ENCODE measurements at regions not wholly inside any gene's neighbourhood (a gene's known extent, or its start where the extent isn't known, plus 50 kb on each side); places are given as distances from the start of the nearest gene placed in this dataset.

DNA sequence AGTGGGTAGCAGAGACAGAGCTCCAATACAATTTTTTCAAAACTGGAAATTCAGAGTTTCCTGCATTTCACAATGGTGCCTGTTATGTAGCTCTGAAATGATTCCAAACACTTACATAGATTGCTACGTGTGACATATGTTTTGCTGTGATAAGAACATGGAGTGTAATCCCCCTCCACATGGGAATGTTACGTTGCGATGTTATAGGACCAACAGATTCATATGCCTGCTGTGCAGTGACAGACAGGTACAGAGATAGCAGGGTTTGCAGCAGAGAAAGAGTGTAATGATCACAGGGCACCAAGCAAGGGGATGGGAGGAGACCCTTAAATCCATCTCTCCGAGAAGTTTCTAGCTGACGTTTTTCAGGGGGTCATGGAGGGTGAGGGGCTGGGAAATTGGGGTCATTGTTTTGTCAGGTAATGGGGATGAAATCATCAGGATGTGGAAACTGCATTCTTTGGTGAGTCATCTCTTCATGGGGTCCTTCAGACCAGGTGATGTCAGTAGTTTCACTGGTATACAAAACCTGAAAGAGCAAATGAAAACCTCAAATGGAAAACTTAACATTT lies 76.6 kb upstream of the OSBPL8 start:
- Histone ChIP-seq H3K79me2 (ENCODE audit: low read depth) (no peaks in the 10 kb centered on the region), H3K36me3 (no peaks in the 10 kb centered on the region), H3K4me1 (peaks cover 16% of the 10 kb centered on the region), H3K4me3 (no peak overlapping the region), H3K4me2 (no peak overlapping the region), H3K9me3 (ENCODE audit: low read depth) (no peaks in the 10 kb centered on the region), H3K9ac (no peak overlapping the region), H4K20me1 (ENCODE audit: low read depth) (no peaks in the 10 kb centered on the region), H2AFZ (replicated peaks) (peak overlapping the region; percentile 9), H3F3A (ENCODE audit: low read depth) (no peaks in the 10 kb centered on the region), H3K27ac (no peak overlapping the region), H3K27me3 (no peaks in the 10 kb centered on the region)
- Mint-ChIP-seq H3K27ac (no peak overlapping the region), H3K4me3 (no peak overlapping the region), H3K36me3 (no peaks in the 10 kb centered on the region), H3K9me3 (no peaks in the 10 kb centered on the region), H3K27me3 (ENCODE audit: insufficient read depth, low read depth) (peaks cover 2% of the 10 kb centered on the region), H3K4me1 (peaks cover 20% of the 10 kb centered on the region)
- TF ChIP-seq, protein P1, sequence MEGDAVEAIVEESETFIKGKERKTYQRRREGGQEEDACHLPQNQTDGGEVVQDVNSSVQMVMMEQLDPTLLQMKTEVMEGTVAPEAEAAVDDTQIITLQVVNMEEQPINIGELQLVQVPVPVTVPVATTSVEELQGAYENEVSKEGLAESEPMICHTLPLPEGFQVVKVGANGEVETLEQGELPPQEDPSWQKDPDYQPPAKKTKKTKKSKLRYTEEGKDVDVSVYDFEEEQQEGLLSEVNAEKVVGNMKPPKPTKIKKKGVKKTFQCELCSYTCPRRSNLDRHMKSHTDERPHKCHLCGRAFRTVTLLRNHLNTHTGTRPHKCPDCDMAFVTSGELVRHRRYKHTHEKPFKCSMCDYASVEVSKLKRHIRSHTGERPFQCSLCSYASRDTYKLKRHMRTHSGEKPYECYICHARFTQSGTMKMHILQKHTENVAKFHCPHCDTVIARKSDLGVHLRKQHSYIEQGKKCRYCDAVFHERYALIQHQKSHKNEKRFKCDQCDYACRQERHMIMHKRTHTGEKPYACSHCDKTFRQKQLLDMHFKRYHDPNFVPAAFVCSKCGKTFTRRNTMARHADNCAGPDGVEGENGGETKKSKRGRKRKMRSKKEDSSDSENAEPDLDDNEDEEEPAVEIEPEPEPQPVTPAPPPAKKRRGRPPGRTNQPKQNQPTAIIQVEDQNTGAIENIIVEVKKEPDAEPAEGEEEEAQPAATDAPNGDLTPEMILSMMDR (IDR thresholded peaks at IDR 0.05), result no peak
- no peak for TF ChIP-seq EZH2 (IDR thresholded peaks at IDR 0.05)
- no peak for TF ChIP-seq EZH2phosphoT487 (IDR thresholded peaks at IDR 0.05)
- DNase-seq (ENCODE audit: low spot score), result no peak

GRCh38 chr12:76637807-76638206 lies 78.2 kb upstream of the OSBPL8 start:
- peaks cover 4% of the 10 kb centered on the region for H3K27me3 Mint-ChIP-seq (ENCODE audit: insufficient read depth, low read depth)
- Histone ChIP-seq H3K79me2 (ENCODE audit: low read depth) (no peaks in the 10 kb centered on the region), H3K27ac (no peak overlapping the region)

GRCh38 chr12:76639646-76640045 lies 80.1 kb upstream of the OSBPL8 start:
- Mint-ChIP-seq H3K27me3 (ENCODE audit: insufficient read depth, low read depth) (peaks cover 4% of the 10 kb centered on the region), H3K9me3 (no peaks in the 10 kb centered on the region), H3K4me3 (no peak overlapping the region), H3K4me1 (peaks cover 4% of the 10 kb centered on the region), H3K27ac (no peak overlapping the region), H3K36me3 (no peaks in the 10 kb centered on the region)
- no peak overlapping the region for H3K9ac ChIP-seq
- no peak overlapping the region for H3K27ac ChIP-seq
- no peaks in the 10 kb centered on the region for H3K79me2 ChIP-seq (ENCODE audit: low read depth)
- no peak for TF ChIP-seq EZH2phosphoT487 (IDR thresholded peaks at IDR 0.05)
- TF ChIP-seq EZH2 (IDR thresholded peaks at IDR 0.05), result no peak
- TF ChIP-seq, protein P1 (IDR thresholded peaks at IDR 0.05), result no peak
- H4K20me1 ChIP-seq (ENCODE audit: low read depth), result no peaks in the 10 kb centered on the region
- no peak overlapping the region for H3K4me3 ChIP-seq
- H3F3A ChIP-seq (ENCODE audit: low read depth), result no peaks in the 10 kb centered on the region
- no peaks in the 10 kb centered on the region for H3K27me3 ChIP-seq
- no peak overlapping the region for H2AFZ ChIP-seq (replicated peaks)
- H3K4me1 ChIP-seq, result peaks cover 2% of the 10 kb centered on the region
- H3K36me3 ChIP-seq, result no peaks in the 10 kb centered on the region
- DNase-seq (ENCODE audit: low spot score), result no peak
- H3K9me3 ChIP-seq (ENCODE audit: low read depth), result no peaks in the 10 kb centered on the region
- no peak overlapping the region for H3K4me2 ChIP-seq

More at GRCh38 chr12:76637807-76638206, 78.2 kb upstream of the OSBPL8 start:
- no peak overlapping the region for H3K4me2 ChIP-seq
- H3K9me3 ChIP-seq (ENCODE audit: low read depth), result no peaks in the 10 kb centered on the region
- no peaks in the 10 kb centered on the region for H3K27me3 ChIP-seq
- no peak for DNase-seq (ENCODE audit: low spot score)
- H3F3A ChIP-seq (ENCODE audit: low read depth), result no peaks in the 10 kb centered on the region
- Mint-ChIP-seq H3K4me1 (peaks cover 20% of the 10 kb centered on the region), H3K36me3 (no peaks in the 10 kb centered on the region), H3K9me3 (no peaks in the 10 kb centered on the region), H3K27ac (no peak overlapping the region), H3K4me3 (no peak overlapping the region)
- H2AFZ ChIP-seq (replicated peaks), result no peak overlapping the region
- no peak overlapping the region for H3K4me3 ChIP-seq
- no peaks in the 10 kb centered on the region for H4K20me1 ChIP-seq (ENCODE audit: low read depth)
- TF ChIP-seq, protein P1 (IDR thresholded peaks at IDR 0.05), result no peak
- TF ChIP-seq EZH2 (IDR thresholded peaks at IDR 0.05) (no peak), EZH2phosphoT487 (IDR thresholded peaks at IDR 0.05) (no peak)
- H3K9ac ChIP-seq, result no peak overlapping the region
- peaks cover 16% of the 10 kb centered on the region for H3K4me1 ChIP-seq
- no peaks in the 10 kb centered on the region for H3K36me3 ChIP-seq
